ENCODE measurements at regions not wholly inside any gene's neighbourhood (a gene's known extent, or its start where the extent isn't known, plus 50 kb on each side); places are given as distances from the start of the nearest gene placed in this dataset.
"Not testable (repeated sequence)": the region's sequence is repeated elsewhere in the genome, so short reads cannot be mapped to it uniquely, and the experiment has no call there.

- DNase-seq = peak in 2 of 10 donors; percentile 13 to 23
- intact Hi-C loops (cut with DNase I) = no loop called here
These were observed 261.4 kb upstream of the JARID2 start for GRCh38 chr6:14984519-14984853.

GRCh38 chr6:14985366-14985765 is 260.5 kb upstream of the JARID2 start:
- no peak for DNase-seq
- intact Hi-C loops (cut with DNase I) = no loop called here

GRCh38 chr6:14986370-14986769 is 259.5 kb upstream of the JARID2 start:
- no peak for DNase-seq
- intact Hi-C loops (cut with DNase I) = no loop called here

GRCh38 chr6:14987490-14987889 is 258.4 kb upstream of the JARID2 start:
- intact Hi-C loops (cut with DNase I) = no loop called here

GRCh38 chr6:14992382-14992781 is 253.5 kb upstream of the JARID2 start:
- DNase-seq = no peak
- intact Hi-C loops (cut with DNase I) = no loop called here

More at GRCh38 chr6:14987490-14987889, 258.4 kb upstream of the JARID2 start:
- DNase-seq = no peak

- DNase-seq = no peak
- intact Hi-C loops (cut with DNase I) = no loop called here
These were observed 250.7 kb upstream of the JARID2 start for GRCh38 chr6:14995208-14995607.

GRCh38 chr6:14995966-14996602 is 249.8 kb upstream of the JARID2 start:
- no peak for DNase-seq
- intact Hi-C loops (cut with DNase I) = no loop called here

GRCh38 chr6:14996892-14997291 is 249.0 kb upstream of the JARID2 start:
- no peak for DNase-seq
- intact Hi-C loops (cut with DNase I) = no loop called here

GRCh38 chr6:14997507-14997906 is 248.4 kb upstream of the JARID2 start:
- DNase-seq = no peak
- intact Hi-C loops (cut with DNase I) = no loop called here

- intact Hi-C loops (cut with DNase I) = no loop called here
These were observed 246.8 kb upstream of the JARID2 start for GRCh38 chr6:14999106-14999505.

GRCh38 chr6:15001326-15001910 is 244.5 kb upstream of the JARID2 start:
- DNase-seq = no peak
- intact Hi-C loops (cut with DNase I) = no loop called here

More at GRCh38 chr6:14999106-14999505, 246.8 kb upstream of the JARID2 start:
- DNase-seq = no peak

- no peak for DNase-seq
- intact Hi-C loops (cut with DNase I) = no loop called here
These were observed 237.6 kb upstream of the JARID2 start for GRCh38 chr6:15008269-15008668.

GRCh38 chr6:15014958-15015357 is 230.9 kb upstream of the JARID2 start:
- DNase-seq = no peak
- intact Hi-C loops (cut with DNase I) = no loop called here

- intact Hi-C loops (cut with DNase I) = no loop called here
- no peak for DNase-seq
These were observed 229.1 kb upstream of the JARID2 start for GRCh38 chr6:15016813-15017212.

- intact Hi-C loops (cut with DNase I) = no loop called here
- peak in 2 of 10 donors; percentile 5 to 76 for DNase-seq
These were observed 228.6 kb upstream of the JARID2 start for GRCh38 chr6:15017261-15017660.

GRCh38 chr6:15017803-15018202 is 228.1 kb upstream of the JARID2 start:
- intact Hi-C loops (cut with DNase I) = no loop called here
- no peak for DNase-seq

GRCh38 chr6:15020119-15020770 is 225.6 kb upstream of the JARID2 start:
- no peak for DNase-seq
- intact Hi-C loops (cut with DNase I) = no loop called here

GRCh38 chr6:15021074-15021473 is 224.8 kb upstream of the JARID2 start:
- intact Hi-C loops (cut with DNase I) = no loop called here
- DNase-seq = no peak

- intact Hi-C loops (cut with DNase I); DNase-seq: not testable (repeated sequence)
These were observed 222.9 kb upstream of the JARID2 start for GRCh38 chr6:15023018-15023417.

- intact Hi-C loops (cut with DNase I) = no loop called here
- no peak for DNase-seq
These were observed 222.4 kb upstream of the JARID2 start for GRCh38 chr6:15023448-15023847.

GRCh38 chr6:15025446-15025845 is 220.4 kb upstream of the JARID2 start:
- intact Hi-C loops (cut with DNase I) = no loop called here
- no peak for DNase-seq

- intact Hi-C loops (cut with DNase I) = no loop called here
- no peak for DNase-seq
These were observed 219.0 kb upstream of the JARID2 start for GRCh38 chr6:15026832-15027231.

All from posterior cingulate gyrus (tissue), 11 donors.